Peyer's patch (tissue), 4 donors: ENCODE measurements at regions not wholly inside any gene's neighbourhood (a gene's known extent, or its start where the extent isn't known, plus 50 kb on each side); places are given as distances from the start of the nearest gene placed in this dataset.

Source experiments
- DNase-seq, 3 donors: peaks; one replicate each; pipeline ENCODE4 v3.0.0-alpha.2; 2017 to 2019
- H3K27ac ChIP-seq, 4 donors: fragments of 200-600 bp; sonication (generic); one replicate each; pipeline ENCODE4 v1.5.1; 2016 to 2019
- H3K27me3 ChIP-seq, 2 donors: fragments of 200-600 bp; sonication (generic); one replicate each; pipeline ENCODE4 v1.5.1; 2019
- H3K36me3 ChIP-seq, 3 donors: fragments of 200-600 bp; sonication (generic); one replicate each; pipeline ENCODE4 v1.5.1; 2016 to 2019
- H3K4me1 ChIP-seq, 4 donors: fragments of 200-600 bp; sonication (generic); one replicate each; pipeline ENCODE4 v1.5.1; 2016 to 2019
- H3K4me3 ChIP-seq, 4 donors: fragments of 200-600 bp; sonication (generic); 1 replicate in 3 of 4; 2 replicates in 1 of 4; pipeline ENCODE4 v1.5.1; 2016 to 2019; ENCODE audit warnings: mild to moderate bottlenecking in 1 of 4
- H3K9me3 ChIP-seq, 4 donors: fragments of 200-600 bp; sonication (generic); one replicate each; pipeline ENCODE4 v1.5.1; 2016 to 2019; ENCODE audit warnings: mild to moderate bottlenecking in 1 of 4
- POLR2A ChIP-seq, 2 donors: fragments of 450-650 bp; IDR thresholded peaks; one replicate each; pipeline ENCODE4 v1.5.1; 2017; ENCODE audit warnings: antibody characterized with exemption in 2 of 2, mild to moderate bottlenecking in 2 of 2, moderate library complexity in 2 of 2
- TF ChIP-seq, protein P1 (sequence below), 6 experiments: fragments of 450-650 bp in 4 of 6; fragments of 200-600 bp in 2 of 6; sonication (generic) in 1 of 6; IDR thresholded peaks; one replicate each; pipeline ENCODE4 v1.5.1; 2017 to 2019; ENCODE audit warnings: antibody characterized with exemption in 6 of 6, mild to moderate bottlenecking in 3 of 6, moderate library complexity in 1 of 6

GRCh38 chr5:173704615-173705511 is 88.4 kb upstream of the BOD1 start:
- Histone ChIP-seq H3K27me3 (no peaks in the 10 kb centered on the region), H3K9me3 (no peaks in the 10 kb centered on the region), H3K4me3 (no peak overlapping the region), H3K36me3 (no peaks in the 10 kb centered on the region), H3K4me1 (peaks cover 0 to 7% (median 0%) of the 10 kb centered on the region in 4 donors), H3K27ac (no peak overlapping the region)
- DNase-seq, result no peak
- TF ChIP-seq POLR2A (IDR thresholded peaks at IDR 0.05), result no peak
- TF ChIP-seq, protein P1, sequence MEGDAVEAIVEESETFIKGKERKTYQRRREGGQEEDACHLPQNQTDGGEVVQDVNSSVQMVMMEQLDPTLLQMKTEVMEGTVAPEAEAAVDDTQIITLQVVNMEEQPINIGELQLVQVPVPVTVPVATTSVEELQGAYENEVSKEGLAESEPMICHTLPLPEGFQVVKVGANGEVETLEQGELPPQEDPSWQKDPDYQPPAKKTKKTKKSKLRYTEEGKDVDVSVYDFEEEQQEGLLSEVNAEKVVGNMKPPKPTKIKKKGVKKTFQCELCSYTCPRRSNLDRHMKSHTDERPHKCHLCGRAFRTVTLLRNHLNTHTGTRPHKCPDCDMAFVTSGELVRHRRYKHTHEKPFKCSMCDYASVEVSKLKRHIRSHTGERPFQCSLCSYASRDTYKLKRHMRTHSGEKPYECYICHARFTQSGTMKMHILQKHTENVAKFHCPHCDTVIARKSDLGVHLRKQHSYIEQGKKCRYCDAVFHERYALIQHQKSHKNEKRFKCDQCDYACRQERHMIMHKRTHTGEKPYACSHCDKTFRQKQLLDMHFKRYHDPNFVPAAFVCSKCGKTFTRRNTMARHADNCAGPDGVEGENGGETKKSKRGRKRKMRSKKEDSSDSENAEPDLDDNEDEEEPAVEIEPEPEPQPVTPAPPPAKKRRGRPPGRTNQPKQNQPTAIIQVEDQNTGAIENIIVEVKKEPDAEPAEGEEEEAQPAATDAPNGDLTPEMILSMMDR (IDR thresholded peaks at IDR 0.05), result no peak

GRCh38 chr5:173705512-173706044 is 89.1 kb upstream of the BOD1 start:
- Histone ChIP-seq H3K4me1 (peaks cover 0 to 7% (median 0%) of the 10 kb centered on the region in 4 donors), H3K27me3 (no peaks in the 10 kb centered on the region), H3K9me3 (no peaks in the 10 kb centered on the region), H3K4me3 (no peak overlapping the region), H3K36me3 (no peaks in the 10 kb centered on the region), H3K27ac (no peak overlapping the region)
- TF ChIP-seq, protein P1 (IDR thresholded peaks at IDR 0.05), result no peak
- no peak for TF ChIP-seq POLR2A (IDR thresholded peaks at IDR 0.05)
- no peak for DNase-seq

DNA sequence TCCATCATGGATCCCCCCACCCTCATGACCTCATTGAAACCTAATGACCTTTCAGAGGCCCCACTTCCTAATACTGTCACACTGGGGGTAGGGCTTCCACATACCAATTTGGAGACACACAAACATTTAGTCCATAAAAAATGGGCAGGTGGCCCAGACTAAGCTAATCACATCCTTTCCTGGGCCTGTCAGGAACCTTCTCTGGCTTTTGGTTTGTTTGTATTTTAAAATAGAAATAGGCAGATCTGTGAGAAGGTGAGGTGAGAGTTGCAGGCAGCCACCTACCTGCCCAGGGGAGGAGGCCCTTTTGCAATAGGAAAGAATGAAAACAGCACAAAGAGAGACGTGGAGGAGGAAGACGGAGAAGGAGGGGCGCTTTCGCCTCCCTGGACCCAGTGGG is 90.2 kb upstream of the BOD1 start:
- Histone ChIP-seq H3K27me3 (no peaks in the 10 kb centered on the region), H3K4me3 (no peak overlapping the region), H3K4me1 (peaks cover 0 to 7% (median 0%) of the 10 kb centered on the region in 4 donors), H3K9me3 (no peaks in the 10 kb centered on the region), H3K36me3 (no peaks in the 10 kb centered on the region), H3K27ac (no peak overlapping the region)
- TF ChIP-seq, protein P1 (IDR thresholded peaks at IDR 0.05), result no peak
- no peak for TF ChIP-seq POLR2A (IDR thresholded peaks at IDR 0.05)
- DNase-seq, result no peak

GRCh38 chr5:173707392-173707791 is 90.9 kb upstream of the BOD1 start:
- H3K27me3 ChIP-seq, result no peaks in the 10 kb centered on the region
- H3K27ac ChIP-seq, result no peak overlapping the region
- no peaks in the 10 kb centered on the region for H3K9me3 ChIP-seq
- TF ChIP-seq, protein P1 (IDR thresholded peaks at IDR 0.05), result no peak
- TF ChIP-seq POLR2A (IDR thresholded peaks at IDR 0.05), result no peak
- DNase-seq, result peak in 2 of 3 donors; percentile 62 to 70
- peaks cover 0 to 7% (median 0%) of the 10 kb centered on the region in 4 donors for H3K4me1 ChIP-seq
- H3K4me3 ChIP-seq, result no peak overlapping the region
- no peaks in the 10 kb centered on the region for H3K36me3 ChIP-seq

DNA sequence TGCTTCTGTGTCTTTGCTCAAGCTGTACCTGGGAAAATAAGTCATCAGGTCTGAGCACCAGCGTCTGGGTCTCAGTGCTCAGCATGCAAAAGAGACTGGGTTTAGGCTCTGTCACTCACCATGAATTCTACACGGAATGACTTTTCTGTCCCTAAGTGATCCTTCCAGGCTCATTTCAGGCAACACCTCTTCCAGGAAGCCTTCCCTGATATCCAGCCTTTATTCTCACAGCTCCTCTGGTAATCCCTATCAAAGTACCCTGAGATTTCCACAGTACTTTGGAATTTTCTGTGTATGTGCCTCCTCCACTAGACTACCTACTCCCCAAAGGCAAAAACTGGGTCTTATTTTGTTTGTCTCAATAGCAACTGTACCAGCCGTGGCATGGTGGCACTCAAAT is 92.7 kb upstream of the BOD1 start:
- H3K4me3 ChIP-seq, result no peak overlapping the region
- no peaks in the 10 kb centered on the region for H3K9me3 ChIP-seq
- H3K36me3 ChIP-seq, result no peaks in the 10 kb centered on the region
- no peaks in the 10 kb centered on the region for H3K27me3 ChIP-seq
- TF ChIP-seq POLR2A (IDR thresholded peaks at IDR 0.05), result no peak
- DNase-seq, result no peak
- no peak overlapping the region for H3K27ac ChIP-seq
- peaks cover 0 to 7% (median 0%) of the 10 kb centered on the region in 4 donors for H3K4me1 ChIP-seq

DNA sequence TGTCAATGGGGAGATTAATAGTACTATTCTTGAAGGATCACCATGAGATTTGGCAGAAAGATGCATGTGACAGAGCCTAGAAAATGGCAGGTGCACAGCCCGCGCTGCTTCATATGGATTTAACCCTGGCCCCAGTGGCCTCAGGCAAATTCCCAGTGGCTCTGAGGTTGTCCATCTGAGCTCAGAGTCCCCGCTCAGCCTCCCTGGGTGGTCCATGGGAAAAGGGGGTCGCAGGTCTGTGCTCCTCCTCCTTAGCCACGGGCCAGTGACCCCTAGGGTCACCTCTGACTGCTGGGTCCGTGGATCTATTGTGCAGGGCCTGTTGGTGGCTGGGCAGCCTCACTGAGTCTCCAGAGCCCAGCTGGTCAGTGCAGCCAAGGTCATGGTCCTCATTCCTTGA is 93.3 kb upstream of the BOD1 start:
- H3K36me3 ChIP-seq, result no peaks in the 10 kb centered on the region
- TF ChIP-seq, protein P1 (IDR thresholded peaks at IDR 0.05), result no peak
- no peak for TF ChIP-seq POLR2A (IDR thresholded peaks at IDR 0.05)
- H3K27me3 ChIP-seq, result no peaks in the 10 kb centered on the region
- H3K27ac ChIP-seq, result no peak overlapping the region
- DNase-seq, result no peak
- peaks cover 0 to 7% (median 0%) of the 10 kb centered on the region in 4 donors for H3K4me1 ChIP-seq
- no peak overlapping the region for H3K4me3 ChIP-seq
- H3K9me3 ChIP-seq, result no peaks in the 10 kb centered on the region
